Fibroblast of mammary gland (primary cell): ENCODE measurements at regions not wholly inside any gene's neighbourhood (a gene's known extent, or its start where the extent isn't known, plus 50 kb on each side); places are given as distances from the start of the nearest gene placed in this dataset.

ENCODE experiments used
- DNase-seq: peaks from one replicate; pipeline ENCODE4 v3.0.0-alpha.2; 2010; ENCODE audit warnings: low read depth
- H3K4me3 ChIP-seq: 2 replicates; pipeline ENCODE4 v1.5.1; 2011; ENCODE audit warnings: low read depth, mild to moderate bottlenecking, low read length, moderate library complexity; ENCODE audit not compliant: control insufficient read depth
- TF ChIP-seq, protein P1 (sequence below): conservative IDR thresholded peaks from 2 replicates; pipeline ENCODE4 v1.5.1; 2011; ENCODE audit warnings: low read depth, low read length, inconsistent platforms; ENCODE audit not compliant: control insufficient read depth, insufficient read depth

DNA sequence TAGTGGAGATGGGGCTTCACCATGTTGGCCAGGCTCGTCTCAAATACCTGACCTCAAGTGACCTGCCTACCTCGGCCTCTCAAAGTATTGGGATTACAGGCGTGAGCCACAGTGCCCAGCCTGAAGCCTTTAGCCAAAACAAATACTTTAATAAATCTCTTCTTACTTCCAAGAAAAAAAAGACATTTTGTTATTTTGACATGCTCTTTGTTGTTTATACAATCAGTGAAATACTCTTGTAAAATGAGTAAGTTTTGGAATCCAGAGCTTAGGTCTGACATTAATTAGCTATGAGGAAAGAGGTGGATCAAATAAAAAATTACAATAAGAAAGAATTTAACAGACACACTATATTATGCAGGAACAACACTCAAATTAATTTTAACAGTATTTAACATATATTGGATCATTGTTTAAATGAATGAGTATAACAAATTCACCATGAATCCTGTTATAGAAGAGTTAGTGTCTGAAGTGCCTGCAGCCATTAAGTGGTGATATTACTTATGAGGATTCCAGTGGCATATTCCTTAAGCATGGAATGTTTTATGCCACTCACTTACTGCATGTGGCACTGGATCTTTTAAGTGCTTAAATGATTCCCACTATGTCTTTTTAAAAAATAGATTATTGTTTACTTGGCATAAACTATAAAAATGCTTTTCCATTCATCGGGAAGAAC is 260.1 kb upstream of the GIMD1 start:
- H3K4me3 ChIP-seq: no peak overlapping the region
- DNase-seq: peak; percentile 2
- TF ChIP-seq, protein P1, sequence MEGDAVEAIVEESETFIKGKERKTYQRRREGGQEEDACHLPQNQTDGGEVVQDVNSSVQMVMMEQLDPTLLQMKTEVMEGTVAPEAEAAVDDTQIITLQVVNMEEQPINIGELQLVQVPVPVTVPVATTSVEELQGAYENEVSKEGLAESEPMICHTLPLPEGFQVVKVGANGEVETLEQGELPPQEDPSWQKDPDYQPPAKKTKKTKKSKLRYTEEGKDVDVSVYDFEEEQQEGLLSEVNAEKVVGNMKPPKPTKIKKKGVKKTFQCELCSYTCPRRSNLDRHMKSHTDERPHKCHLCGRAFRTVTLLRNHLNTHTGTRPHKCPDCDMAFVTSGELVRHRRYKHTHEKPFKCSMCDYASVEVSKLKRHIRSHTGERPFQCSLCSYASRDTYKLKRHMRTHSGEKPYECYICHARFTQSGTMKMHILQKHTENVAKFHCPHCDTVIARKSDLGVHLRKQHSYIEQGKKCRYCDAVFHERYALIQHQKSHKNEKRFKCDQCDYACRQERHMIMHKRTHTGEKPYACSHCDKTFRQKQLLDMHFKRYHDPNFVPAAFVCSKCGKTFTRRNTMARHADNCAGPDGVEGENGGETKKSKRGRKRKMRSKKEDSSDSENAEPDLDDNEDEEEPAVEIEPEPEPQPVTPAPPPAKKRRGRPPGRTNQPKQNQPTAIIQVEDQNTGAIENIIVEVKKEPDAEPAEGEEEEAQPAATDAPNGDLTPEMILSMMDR: no peak

DNA sequence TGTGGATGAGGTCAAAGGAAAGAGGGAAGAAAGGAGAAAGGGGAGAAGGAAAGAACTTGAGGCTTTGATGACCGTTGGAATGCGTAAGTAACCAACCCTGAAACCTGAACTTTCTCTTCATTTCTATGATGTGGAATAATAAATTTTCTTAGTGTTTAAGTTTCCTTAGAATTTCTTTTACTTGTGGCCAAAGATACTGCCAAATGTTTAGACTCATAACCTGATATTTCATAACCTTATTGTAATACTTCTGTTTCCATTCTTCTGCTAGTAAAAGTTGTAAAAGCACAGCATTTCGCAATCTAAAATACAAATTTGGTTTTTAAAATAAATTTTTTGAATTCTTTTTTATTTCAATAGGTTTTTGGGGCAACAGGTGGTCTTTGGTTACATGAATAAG is 258.5 kb upstream of the GIMD1 start:
- peak; percentile 11 for DNase-seq
- no peak overlapping the region for H3K4me3 ChIP-seq
- TF ChIP-seq, protein P1: no peak

DNA sequence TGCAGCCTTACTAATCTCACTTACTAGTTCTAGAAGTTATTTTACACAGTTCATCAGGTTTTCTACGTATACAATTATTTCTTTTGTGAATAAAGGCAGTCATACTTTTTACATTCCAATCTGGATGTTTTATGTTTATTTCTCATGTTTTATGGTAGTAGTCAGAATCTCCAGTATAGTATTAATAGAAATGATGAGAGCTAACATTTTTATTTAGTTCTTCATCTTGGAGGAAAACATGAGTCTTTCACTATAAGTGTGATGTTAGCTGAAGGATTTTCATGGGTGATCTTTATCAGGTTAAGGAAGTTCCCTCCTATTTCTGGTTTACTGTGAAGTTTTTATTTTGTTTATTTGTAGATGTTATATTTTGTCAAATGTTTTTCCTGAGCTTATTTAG is 256.1 kb upstream of the GIMD1 start:
- H3K4me3 ChIP-seq: no peak overlapping the region
- DNase-seq: no peak
- TF ChIP-seq, protein P1: no peak

DNA sequence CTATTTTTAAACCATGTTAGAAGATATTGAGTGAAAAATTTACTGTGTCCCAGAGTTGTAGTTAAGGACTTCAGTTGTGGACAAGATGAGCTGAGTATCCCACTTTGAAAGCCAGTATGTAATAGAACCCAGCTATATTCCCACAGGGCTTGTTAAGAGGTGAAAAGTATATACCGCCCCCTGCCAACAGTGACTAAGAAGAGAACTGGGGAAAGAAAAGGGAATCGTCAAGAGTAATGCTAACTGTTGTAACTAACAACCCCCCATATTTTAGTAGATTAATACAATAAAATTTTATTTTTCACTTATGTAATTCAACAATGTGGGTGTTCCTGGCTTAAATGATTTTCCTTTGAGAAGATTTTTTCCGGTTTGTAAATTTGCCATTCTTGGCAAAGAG is 250.4 kb upstream of the GIMD1 start:
- peak; percentile 50 for DNase-seq
- H3K4me3 ChIP-seq: no peak overlapping the region
- TF ChIP-seq, protein P1: peak; percentile 5

DNA sequence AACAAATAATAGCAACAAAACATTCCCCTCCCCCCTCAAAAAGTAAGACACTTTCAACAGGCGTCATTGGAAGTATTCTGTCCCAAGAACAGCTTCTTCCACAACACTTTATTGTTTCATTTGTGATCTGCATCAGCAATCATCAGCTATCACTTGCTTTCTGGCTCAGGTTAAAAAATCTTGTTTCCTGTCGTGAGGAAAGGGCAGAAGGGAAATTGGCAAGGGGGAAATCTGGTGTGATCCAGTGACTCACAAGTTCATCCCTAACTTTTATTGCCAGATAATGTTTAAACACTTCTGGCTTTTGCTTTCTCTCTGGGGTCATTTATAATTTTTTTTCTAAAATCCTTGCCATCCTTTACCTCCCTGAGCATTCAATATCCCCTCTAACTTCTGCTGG is 247.4 kb upstream of the GIMD1 start:
- peak; percentile 24 for DNase-seq
- H3K4me3 ChIP-seq: no peak overlapping the region
- TF ChIP-seq, protein P1: no peak

DNA sequence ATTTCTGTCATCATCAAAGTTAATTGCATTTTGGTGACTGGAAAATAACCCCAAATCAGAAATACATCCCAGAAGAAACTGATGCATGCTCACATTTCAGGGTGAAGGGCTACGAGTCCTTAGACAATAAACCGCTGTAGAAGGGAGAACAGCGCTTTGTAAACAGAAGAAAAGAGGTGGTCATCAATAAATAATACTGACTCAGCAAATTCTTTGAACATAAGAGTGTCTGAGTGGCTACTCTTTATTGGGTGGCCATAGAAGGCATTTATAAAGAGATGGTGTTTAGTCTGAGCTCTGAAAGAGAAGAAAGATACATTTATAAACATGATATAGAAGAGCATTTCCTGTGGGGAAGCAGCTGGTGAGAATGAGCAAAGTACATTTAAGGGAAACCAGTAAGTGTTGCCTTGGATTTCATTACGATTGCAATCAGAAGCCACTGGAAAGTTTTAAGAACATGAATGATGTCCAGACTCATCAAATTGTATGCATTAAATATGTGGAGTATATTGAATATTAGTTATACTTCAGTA is 246.9 kb upstream of the GIMD1 start:
- TF ChIP-seq, protein P1: no peak
- no peak for DNase-seq
- no peak overlapping the region for H3K4me3 ChIP-seq

DNA sequence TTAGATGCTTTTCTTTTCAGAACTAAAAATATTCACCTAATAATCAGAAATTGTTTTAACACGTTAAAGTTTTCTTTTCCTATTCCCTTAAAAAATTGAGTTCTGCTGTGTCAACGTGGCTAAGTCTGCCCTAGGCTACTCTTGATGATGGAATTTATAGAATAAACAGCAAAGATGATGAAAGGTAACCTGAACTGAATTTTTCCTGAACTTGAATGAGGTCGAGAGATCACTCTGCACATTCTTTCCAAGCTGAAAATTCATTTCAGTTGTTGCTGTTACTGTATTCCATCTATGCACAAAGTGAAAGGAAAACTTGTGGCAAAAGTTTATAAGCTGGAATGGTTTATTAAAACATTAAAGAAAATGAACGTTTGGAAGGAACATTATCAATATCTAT is 245.9 kb upstream of the GIMD1 start:
- no peak for DNase-seq
- TF ChIP-seq, protein P1: no peak
- H3K4me3 ChIP-seq: no peak overlapping the region
